Panc1 (cell line): ENCODE measurements at regions not wholly inside any gene's neighbourhood (a gene's known extent, or its start where the extent isn't known, plus 50 kb on each side); places are given as distances from the start of the nearest gene placed in this dataset.

Source experiments
- ATAC-seq: fragments of 200-7000 bp; cut with Tn5 transposase; 2 replicates; pipeline ENCODE4 v1.9.1; 2020; ENCODE audit warnings: mild to moderate bottlenecking, moderate library complexity
- BruUV-seq: library from RNA; stranded (reverse); fragments of 400-500 nt; replicated peaks from 2 replicates; lab custom pipeline; 2021; lab: Mats Ljungman, UMichigan
- CTCF ChIA-PET: fragments of 300-600 bp; sonication (Branson Sonifier 250); formaldehyde crosslinking; loops from one replicate; lab custom pipeline; 2022; ENCODE audit warnings: antibody characterized with exemption; lab: Charles Lee
- POLR2A ChIA-PET: fragments of 300-600 bp; sonication (Branson Sonifier 250); formaldehyde crosslinking; loops from one replicate; lab custom pipeline; 2022; ENCODE audit warnings: antibody characterized with exemption; lab: Charles Lee
- DNase-seq: peaks from one replicate; pipeline ENCODE4 v3.0.0-alpha.2; 2010; ENCODE audit warnings: low read depth, low spot score
- H3K27ac ChIP-seq: 2 replicates; pipeline ENCODE4 v1.5.1; 2011; ENCODE audit warnings: mild to moderate bottlenecking, low read length, inconsistent platforms
- H3K27me3 ChIP-seq: fragments of 200-500 bp; sonication (Bioruptor generic); 2 replicates; pipeline ENCODE4 v1.6.0; 2014; ENCODE audit warnings: low read length, inconsistent platforms; ENCODE audit not compliant: control insufficient read depth, insufficient read depth
- H3K36me3 ChIP-seq: fragments of 200-500 bp; sonication (Bioruptor generic); 2 replicates; pipeline ENCODE4 v1.5.1; 2014; ENCODE audit warnings: inconsistent platforms, mild to moderate bottlenecking, low read length, moderate library complexity; ENCODE audit not compliant: control insufficient read depth, insufficient read depth
- H3K4me1 ChIP-seq: 2 replicates; pipeline ENCODE4 v1.5.1; 2011; ENCODE audit warnings: inconsistent platforms, mild to moderate bottlenecking, low read length, moderate library complexity; ENCODE audit not compliant: control insufficient read depth, insufficient read depth
- H3K4me3 ChIP-seq, 2 experiments: 2 replicates each; pipeline ENCODE4 v1.5.1; 2011 to 2012; ENCODE audit warnings: low read depth in 2 of 2, low read length in 2 of 2, mild to moderate bottlenecking in 2 of 2, inconsistent platforms in 1 of 2, moderate library complexity in 1 of 2
- H3K9me3 ChIP-seq: fragments of 200-500 bp; sonication (Bioruptor generic); 2 replicates; pipeline ENCODE4 v1.5.1; 2014; ENCODE audit warnings: low read depth, mild to moderate bottlenecking, inconsistent platforms, low read length, moderate library complexity; ENCODE audit not compliant: control insufficient read depth, insufficient read depth
- POLR2AphosphoS5 ChIP-seq: IDR thresholded peaks from 2 replicates; pipeline ENCODE4 v1.6.1; 2012; ENCODE audit warnings: mild to moderate bottlenecking, low read depth, low read length, moderate library complexity
- SIN3A ChIP-seq: IDR thresholded peaks from 2 replicates; pipeline ENCODE4 v1.6.1; 2012; ENCODE audit warnings: low read depth, mild to moderate bottlenecking, low read length, moderate library complexity, borderline replicate concordance; ENCODE audit not compliant: insufficient read depth
- TCF7L2 ChIP-seq: IDR thresholded peaks from 2 replicates; pipeline ENCODE4 v1.6.1; 2011; ENCODE audit warnings: mild to moderate bottlenecking, low read depth, low read length, inconsistent platforms
- in situ Hi-C: cut with HindIII; loops from 2 replicates; pipeline ENCODE4 v1.10.0; 2016; ENCODE audit warnings: low sequenced_read_pairs, low pct_unique_long_range_greater_than_20kb
- intact Hi-C: fragments of 100-400 bp; cut with micrococcal nuclease; formaldehyde crosslinking; loops from one replicate; pipeline ENCODE4 v1.10.0; 2022; ENCODE audit not compliant: unreplicated experiment
- TF ChIP-seq, protein P1 (sequence below): fragments of 450-650 bp; IDR thresholded peaks from 2 replicates; pipeline ENCODE4 v1.5.1; 2017; ENCODE audit warnings: mild to moderate bottlenecking
- TF ChIP-seq, protein P2 (sequence below), 2 experiments: IDR thresholded peaks; 2 replicates each; pipeline ENCODE4 v1.6.1; 2011 to 2012; ENCODE audit warnings: low read depth in 2 of 2, control low read depth in 1 of 2, low read length in 1 of 2, mild to moderate bottlenecking in 1 of 2, moderate library complexity in 1 of 2; ENCODE audit not compliant: insufficient read depth in 1 of 2

DNA sequence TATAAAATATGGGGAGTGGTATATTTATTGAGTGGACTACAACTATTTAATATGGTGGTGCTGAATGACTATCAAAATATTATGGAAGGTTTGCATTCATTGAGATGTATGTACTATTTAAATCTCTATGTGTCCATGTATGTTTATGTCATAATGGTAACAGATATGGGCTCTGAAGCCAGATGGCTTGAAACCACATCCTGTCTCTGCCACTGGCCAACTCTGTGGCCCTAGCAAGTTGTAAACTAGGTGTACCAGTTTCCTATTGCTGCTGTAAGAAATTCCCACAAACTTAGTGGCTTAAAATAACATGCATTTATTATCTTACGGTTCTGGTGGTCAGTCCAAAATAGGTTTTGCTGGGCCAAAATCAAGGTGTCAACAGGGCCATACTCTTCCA lies 198.1 kb upstream of the NFE2L3 start:
- POLR2A ChIA-PET, result no interaction called here
- Histone ChIP-seq H3K4me1 (peaks cover 5% of the 10 kb centered on the region; the same call in 1 of the 2 replicates), H3K36me3 (no peaks in the 10 kb centered on the region), H3K27ac (no peak overlapping the region), H3K27me3 (peaks cover 33% of the 10 kb centered on the region), H3K9me3 (no peaks in the 10 kb centered on the region), H3K4me3 (no peak overlapping the region)
- in situ Hi-C loops, result no loop called here
- BruUV-seq, result no TSS peak
- CTCF ChIA-PET, result no interaction called here
- no peak for DNase-seq
- TF ChIP-seq, protein P1, sequence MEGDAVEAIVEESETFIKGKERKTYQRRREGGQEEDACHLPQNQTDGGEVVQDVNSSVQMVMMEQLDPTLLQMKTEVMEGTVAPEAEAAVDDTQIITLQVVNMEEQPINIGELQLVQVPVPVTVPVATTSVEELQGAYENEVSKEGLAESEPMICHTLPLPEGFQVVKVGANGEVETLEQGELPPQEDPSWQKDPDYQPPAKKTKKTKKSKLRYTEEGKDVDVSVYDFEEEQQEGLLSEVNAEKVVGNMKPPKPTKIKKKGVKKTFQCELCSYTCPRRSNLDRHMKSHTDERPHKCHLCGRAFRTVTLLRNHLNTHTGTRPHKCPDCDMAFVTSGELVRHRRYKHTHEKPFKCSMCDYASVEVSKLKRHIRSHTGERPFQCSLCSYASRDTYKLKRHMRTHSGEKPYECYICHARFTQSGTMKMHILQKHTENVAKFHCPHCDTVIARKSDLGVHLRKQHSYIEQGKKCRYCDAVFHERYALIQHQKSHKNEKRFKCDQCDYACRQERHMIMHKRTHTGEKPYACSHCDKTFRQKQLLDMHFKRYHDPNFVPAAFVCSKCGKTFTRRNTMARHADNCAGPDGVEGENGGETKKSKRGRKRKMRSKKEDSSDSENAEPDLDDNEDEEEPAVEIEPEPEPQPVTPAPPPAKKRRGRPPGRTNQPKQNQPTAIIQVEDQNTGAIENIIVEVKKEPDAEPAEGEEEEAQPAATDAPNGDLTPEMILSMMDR, result no peak
- TF ChIP-seq POLR2AphosphoS5 (no peak), TCF7L2 (no peak), SIN3A (no peak)
- TF ChIP-seq, protein P2, sequence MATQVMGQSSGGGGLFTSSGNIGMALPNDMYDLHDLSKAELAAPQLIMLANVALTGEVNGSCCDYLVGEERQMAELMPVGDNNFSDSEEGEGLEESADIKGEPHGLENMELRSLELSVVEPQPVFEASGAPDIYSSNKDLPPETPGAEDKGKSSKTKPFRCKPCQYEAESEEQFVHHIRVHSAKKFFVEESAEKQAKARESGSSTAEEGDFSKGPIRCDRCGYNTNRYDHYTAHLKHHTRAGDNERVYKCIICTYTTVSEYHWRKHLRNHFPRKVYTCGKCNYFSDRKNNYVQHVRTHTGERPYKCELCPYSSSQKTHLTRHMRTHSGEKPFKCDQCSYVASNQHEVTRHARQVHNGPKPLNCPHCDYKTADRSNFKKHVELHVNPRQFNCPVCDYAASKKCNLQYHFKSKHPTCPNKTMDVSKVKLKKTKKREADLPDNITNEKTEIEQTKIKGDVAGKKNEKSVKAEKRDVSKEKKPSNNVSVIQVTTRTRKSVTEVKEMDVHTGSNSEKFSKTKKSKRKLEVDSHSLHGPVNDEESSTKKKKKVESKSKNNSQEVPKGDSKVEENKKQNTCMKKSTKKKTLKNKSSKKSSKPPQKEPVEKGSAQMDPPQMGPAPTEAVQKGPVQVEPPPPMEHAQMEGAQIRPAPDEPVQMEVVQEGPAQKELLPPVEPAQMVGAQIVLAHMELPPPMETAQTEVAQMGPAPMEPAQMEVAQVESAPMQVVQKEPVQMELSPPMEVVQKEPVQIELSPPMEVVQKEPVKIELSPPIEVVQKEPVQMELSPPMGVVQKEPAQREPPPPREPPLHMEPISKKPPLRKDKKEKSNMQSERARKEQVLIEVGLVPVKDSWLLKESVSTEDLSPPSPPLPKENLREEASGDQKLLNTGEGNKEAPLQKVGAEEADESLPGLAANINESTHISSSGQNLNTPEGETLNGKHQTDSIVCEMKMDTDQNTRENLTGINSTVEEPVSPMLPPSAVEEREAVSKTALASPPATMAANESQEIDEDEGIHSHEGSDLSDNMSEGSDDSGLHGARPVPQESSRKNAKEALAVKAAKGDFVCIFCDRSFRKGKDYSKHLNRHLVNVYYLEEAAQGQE (IDR thresholded peaks at IDR 0.05; ENCODE audit: insufficient read depth in 1 of 2, low read depth in 2 of 2, low read length in 1 of 2), result no peak
- intact Hi-C loops, result no loop called here
- no peak for ATAC-seq

DNA sequence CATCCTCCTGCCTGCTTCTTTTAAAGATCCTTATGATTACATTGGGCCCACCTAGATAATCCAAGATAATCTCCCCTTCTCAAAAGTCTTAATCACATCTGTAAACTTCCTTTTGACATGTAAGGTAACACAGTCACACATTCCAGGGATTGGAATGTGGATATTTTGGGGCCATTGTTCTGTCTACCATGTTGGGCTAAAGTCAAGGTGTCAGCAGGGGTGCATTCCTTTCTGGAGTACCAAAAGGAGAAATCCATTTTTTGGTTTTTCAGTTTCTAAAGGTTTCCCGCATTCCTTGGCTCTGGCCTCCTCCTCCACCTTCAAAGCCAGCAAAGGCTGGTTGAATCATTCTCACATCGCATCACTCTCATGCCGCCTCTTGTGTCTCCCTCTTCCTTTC lies 197.6 kb upstream of the NFE2L3 start:
- no peak for DNase-seq
- intact Hi-C loops, result no loop called here
- peaks cover 5% of the 10 kb centered on the region; the same call in 1 of the 2 replicates for H3K4me1 ChIP-seq
- H3K27me3 ChIP-seq, result peaks cover 28% of the 10 kb centered on the region
- no peak for ATAC-seq
- H3K4me3 ChIP-seq, result no peak overlapping the region
- CTCF ChIA-PET, result no interaction called here
- no peaks in the 10 kb centered on the region for H3K36me3 ChIP-seq
- BruUV-seq, result no TSS peak
- in situ Hi-C loops, result no loop called here
- POLR2A ChIA-PET, result no interaction called here
- TF ChIP-seq POLR2AphosphoS5, result no peak
- no peak for TF ChIP-seq TCF7L2
- TF ChIP-seq SIN3A, result no peak
- TF ChIP-seq, protein P2 (IDR thresholded peaks at IDR 0.05; ENCODE audit: insufficient read depth in 1 of 2, low read depth in 2 of 2, low read length in 1 of 2), result no peak
- TF ChIP-seq, protein P1, result no peak
- H3K9me3 ChIP-seq, result no peaks in the 10 kb centered on the region
- no peak overlapping the region for H3K27ac ChIP-seq
